Keratinocyte (primary cell): ENCODE measurements at regions not wholly inside any gene's neighbourhood (a gene's known extent, or its start where the extent isn't known, plus 50 kb on each side); places are given as distances from the start of the nearest gene placed in this dataset.

ENCODE experiments used
- CTCF ChIP-seq, 3 experiments: IDR thresholded peaks in 1 of 3; conservative IDR thresholded peaks in 1 of 3; optimal IDR thresholded peaks in 1 of 3; 2 replicates in 2 of 3; 3 replicates in 1 of 3; pipeline versions ENCODE3 to v1.5.1; 2011; ENCODE audit warnings: low read length in 3 of 3, mild to moderate bottlenecking in 3 of 3, moderate library complexity in 2 of 3, control low read depth in 1 of 3, inconsistent platforms in 1 of 3; ENCODE audit not compliant: insufficient read depth in 2 of 3; ENCODE audit errors: extremely low read depth in 1 of 3
- EZH2 ChIP-seq: IDR thresholded peaks from one replicate; pipeline ENCODE4 v1.6.1; 2012; ENCODE audit warnings: inconsistent platforms, mild to moderate bottlenecking, low read length, moderate library complexity

DNA sequence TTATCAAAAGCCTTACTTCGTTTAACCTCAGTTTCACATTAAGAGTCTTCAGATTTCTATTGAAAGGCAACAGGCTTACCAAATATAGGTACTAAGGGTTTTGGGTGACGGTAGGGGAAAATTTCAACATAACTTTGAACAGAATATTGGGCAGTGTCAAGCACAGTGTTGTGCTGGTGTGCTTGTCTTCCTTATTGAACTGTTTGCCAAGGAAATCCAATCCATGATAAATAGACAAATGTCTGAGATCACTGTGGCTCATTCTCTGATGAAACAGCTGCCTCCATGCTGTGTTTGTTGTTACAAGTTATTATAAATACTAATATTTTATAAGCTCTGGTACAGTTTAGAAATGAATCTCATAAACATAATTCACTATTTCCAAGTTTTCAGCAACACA is 730.1 kb downstream of the NR2F1-AS1 start:
- TF ChIP-seq CTCF (optimal IDR thresholded peaks at IDR 0.05 in 1 of 3, IDR thresholded peaks at IDR 0.05 in 1 of 3, conservative IDR thresholded peaks at IDR 0.05 in 1 of 3; ENCODE audit: extremely low read depth in 1 of 3, insufficient read depth in 2 of 3, low read length in 3 of 3) (no peak), EZH2 (no peak)
